IPS-NIHi7 (cell line): ENCODE measurements at regions not wholly inside any gene's neighbourhood (a gene's known extent, or its start where the extent isn't known, plus 50 kb on each side); places are given as distances from the start of the nearest gene placed in this dataset.

Experiments used
- DNase-seq: peaks from one replicate; pipeline ENCODE4 v3.0.0; 2012; ENCODE audit warnings: mixed read lengths; ENCODE audit errors: extremely low spot score

- no peak for DNase-seq
Observed at GRCh38 chr1:105795741-105796140, 1260.7 kb upstream of the PRMT6 start.

DNA sequence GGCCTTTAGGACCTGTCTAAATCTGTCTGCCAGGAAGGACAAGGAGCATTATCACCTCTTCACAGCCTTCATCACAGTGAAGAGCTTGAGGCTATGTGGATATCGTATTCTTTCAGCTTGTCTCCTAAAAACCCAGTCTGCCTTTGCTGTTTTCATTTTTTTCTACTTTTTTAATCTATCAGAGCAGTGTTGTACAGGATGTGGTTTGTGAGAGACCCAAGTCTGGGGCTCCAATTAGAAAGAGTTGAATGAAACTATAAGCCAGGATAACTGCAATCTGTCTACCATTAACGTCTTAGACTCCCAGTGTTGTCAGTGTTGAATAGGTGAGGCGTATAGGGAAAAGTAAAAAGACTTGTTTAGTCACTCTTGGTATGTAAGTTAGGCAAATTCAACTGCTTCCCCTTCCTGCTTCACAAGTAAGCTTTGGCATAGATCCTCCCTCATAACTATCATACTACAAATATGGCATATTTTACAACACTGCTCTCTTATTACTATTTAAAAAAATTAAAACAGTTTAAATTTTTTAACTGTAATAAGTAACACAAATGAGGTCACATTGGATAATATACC, 1225.8 kb upstream of the PRMT6 start:
- no peak for DNase-seq

- no peak for DNase-seq
Observed at GRCh38 chr1:105838071-105838470, 1218.4 kb upstream of the PRMT6 start.

- DNase-seq: no peak
Observed at GRCh38 chr1:105865546-105865945, 1190.9 kb upstream of the PRMT6 start.

GRCh38 chr1:105872817-105873216, 1183.7 kb upstream of the PRMT6 start:
- no peak for DNase-seq

GRCh38 chr1:105874621-105875020, 1181.9 kb upstream of the PRMT6 start:
- DNase-seq: no peak

DNA sequence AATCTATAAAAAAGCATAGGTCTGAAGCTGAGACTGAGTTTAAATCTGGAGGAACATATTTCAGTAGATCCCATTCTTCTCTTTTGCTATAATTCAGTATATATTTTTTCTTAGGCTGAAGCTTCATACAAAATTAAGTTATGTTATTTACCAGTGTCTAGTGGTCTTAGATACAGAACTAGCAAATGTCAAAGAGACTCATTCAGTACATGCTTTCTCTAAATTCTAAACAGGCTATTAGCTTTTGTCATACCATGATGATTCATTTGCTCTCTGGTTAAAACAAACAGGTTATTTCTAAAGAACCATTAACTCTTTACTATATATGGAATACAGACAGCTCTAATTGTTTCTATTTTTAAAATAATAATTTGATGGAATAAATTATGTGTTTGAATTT, 1170.2 kb upstream of the PRMT6 start:
- no peak for DNase-seq

DNA sequence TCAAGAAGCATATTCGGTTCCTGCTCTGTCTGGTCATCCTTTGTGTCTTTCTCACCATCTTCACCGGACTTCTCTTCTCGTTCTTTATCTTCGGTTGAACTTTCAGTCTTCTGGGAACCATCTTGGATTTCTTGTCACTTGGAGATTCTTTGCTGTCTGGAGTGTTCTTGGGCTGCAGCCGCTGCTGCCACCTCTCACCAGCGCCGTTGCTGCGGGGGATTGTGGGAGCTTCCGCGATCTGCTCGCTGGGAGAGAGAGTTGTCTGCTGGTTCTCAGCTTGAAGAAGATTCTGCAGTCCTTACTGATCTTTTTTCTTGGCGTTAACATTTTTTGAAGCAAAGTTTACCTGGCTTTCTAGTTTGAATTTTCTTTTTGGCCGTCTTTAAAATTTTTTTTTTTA, 1165.2 kb upstream of the PRMT6 start:
- DNase-seq: no peak

DNA sequence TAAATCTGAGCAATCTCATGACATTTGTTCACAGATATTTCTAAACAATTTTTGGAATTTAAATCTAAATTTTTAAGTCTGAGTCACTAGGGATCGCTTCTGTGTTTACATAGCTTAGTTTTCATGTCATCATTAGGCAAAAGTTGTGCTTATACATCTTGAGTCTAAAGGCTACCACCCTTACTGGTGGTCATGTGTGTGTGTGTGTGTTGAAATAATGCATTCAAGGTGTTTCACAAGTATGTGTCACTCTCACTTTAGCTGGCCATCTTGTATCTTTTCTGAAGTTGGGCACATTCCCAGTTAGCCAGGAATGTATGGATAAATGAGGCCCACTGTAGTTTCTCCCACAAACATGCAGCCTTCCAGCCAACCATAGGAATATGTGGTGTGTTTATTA, 1162.5 kb upstream of the PRMT6 start:
- DNase-seq: no peak

DNA sequence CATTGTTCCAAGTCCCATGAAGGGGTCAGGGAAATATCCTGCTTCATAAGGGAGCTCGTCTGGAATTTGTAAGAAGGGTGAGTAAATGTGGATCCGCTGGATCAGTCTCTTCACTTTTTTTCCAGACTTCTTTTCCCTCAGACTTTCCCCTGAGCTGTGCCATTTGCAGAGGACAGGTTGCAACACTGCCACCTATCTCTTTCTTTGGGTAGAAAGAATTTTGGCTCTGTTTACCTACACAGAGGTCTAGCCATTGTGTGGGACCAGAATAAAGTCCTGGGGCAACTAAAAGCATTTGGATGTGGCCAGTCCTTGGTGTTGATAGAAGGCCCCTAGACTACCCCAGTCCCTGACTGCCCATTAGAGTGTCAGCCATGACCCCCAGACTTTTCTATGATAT, 1146.7 kb upstream of the PRMT6 start:
- DNase-seq: peak; percentile 8

DNA sequence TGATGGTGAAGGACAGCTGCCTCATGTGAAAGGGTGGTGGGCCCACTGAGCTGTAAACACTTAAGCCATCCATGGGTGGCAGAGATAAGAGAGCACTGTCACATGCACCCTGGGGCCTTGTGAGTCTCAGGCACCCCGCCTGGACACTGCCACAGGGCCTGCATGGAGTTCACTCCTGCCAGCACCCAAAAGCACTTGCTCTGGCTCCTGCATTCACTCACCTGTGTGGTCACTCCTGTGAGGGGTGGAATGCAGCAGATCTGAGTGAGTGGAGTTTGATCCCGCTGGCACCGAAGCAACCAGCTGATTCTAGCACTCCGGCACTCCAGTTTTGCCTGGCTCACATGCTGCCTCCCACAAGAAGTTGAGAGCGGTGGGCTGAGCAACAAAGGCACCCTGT, 1142.1 kb upstream of the PRMT6 start:
- DNase-seq: no peak

DNA sequence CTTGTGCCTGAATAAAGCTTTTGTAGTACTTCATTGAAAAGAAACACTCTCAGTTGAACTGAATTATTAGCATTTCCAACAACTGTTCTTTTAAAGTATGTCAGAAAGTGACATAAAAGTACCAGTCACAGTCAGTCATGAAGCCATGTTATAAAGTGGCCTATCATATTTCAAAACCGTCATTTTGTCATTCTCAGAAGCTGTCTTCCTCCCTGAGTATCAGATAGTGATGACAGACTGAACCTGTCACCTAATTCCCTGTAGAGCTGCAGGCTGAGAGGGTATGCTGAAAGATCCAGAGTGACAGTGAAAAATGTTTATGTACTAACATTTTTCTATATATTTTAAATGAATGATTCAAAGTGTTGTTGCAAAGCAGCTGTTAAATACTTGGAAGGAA, 1121.7 kb upstream of the PRMT6 start:
- no peak for DNase-seq

- DNase-seq: no peak
Observed at GRCh38 chr1:105964879-105965278, 1091.6 kb upstream of the PRMT6 start.

DNA sequence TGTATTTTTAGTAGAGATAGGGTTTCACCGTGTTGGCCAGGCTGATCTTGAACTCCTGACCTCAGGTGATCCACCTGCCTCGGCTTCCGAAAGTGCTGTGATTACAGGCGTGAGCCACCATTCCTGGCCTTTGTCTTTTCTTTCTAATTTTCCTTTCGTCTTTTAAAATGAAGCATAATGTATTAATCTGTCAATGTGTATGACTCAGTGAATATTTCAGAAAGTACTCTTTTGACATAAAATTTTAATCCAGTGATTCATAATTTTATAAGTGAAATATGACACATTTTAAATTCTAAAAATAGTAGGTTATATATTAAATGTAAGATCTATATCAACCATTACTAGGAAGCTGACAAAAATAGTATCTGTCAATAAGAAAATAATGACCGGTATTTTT, 1059.0 kb upstream of the PRMT6 start:
- no peak for DNase-seq

DNA sequence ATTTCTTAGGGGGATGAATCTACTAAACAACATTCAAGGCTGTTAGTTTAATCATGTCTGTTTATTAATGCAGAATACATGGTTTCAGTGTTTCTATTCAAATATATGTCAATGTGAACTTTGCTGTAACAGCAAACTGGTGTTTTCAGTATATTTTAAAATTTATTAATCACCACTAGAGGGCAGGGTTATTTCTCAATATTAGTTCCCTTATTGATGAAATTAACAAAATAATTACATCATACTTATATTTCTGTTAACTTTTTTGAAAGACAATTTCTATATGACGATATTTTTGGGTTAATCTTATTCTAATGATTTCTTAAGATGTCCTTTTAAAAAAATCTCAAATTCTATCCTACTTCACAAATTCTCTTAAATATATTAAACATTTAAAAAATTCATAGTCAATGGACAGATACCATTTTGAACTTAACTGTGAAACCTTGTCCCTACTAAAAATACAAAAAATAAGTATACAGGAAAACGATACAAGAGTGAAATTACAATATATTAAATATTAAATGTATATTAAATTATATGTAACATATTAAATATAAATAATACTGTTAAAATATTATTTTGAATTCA, 1034.1 kb upstream of the PRMT6 start:
- no peak for DNase-seq

GRCh38 chr1:106027871-106028270, 1028.6 kb upstream of the PRMT6 start:
- no peak for DNase-seq

DNA sequence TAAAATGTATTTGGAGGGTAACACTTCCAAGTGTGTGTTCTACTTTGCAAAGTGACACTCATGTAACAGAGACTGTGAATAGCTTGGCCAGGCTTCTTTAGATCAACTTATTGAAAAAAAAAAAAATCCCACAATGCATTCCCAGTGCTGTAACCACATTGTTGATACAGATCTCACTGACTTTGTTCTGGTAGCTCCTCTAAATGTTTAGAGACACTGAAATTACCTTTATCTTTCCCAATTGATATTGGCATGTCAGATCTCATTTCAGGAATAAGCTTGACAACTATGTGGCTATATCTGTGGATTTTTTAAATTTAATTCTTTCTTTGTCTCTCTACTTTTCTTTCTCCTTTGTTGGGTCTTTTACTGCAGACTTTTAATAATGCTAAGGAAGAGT, 1018.9 kb upstream of the PRMT6 start:
- no peak for DNase-seq

DNA sequence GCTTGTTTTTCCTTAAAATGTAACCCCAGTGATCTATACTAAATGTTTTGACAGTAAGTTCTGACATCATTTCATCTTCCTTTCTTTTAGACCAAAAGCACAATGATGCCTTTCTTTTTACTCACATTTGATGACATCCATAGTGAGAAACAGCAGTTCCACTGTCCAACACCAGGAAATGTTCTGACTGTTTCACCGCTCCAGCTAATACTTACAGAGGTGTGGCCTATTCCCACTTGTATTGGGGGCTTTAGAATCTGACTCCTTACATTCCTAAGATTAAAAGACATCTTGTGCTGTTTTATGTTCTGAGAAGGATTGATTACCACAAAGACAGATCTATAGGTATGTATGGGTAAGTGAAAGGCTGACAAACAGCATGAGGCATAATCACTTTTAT, 1018.2 kb upstream of the PRMT6 start:
- DNase-seq: no peak

DNA sequence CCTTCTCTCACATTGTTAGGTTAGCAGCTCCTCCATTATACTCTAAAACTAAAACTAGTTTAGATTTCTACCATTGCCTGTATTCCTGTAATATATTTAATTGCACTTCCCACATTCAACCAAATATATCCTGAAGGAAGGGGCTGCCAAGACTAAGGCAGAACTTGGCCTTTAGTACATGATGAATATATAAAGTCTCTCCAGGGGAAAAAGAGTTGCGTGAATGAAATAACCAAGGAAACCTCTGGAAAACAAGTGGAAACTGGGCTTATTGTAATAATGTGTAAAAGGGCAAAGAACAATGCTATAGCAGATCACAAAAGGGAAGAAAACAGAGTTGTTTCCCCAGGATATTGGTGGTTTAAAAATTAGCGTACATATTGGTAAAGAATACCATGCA, 1012.5 kb upstream of the PRMT6 start:
- DNase-seq: no peak

- DNase-seq: no peak
Observed at GRCh38 chr1:106047210-106047609, 1009.3 kb upstream of the PRMT6 start.

- no peak for DNase-seq
Observed at GRCh38 chr1:106049595-106049994, 1006.9 kb upstream of the PRMT6 start.

DNA sequence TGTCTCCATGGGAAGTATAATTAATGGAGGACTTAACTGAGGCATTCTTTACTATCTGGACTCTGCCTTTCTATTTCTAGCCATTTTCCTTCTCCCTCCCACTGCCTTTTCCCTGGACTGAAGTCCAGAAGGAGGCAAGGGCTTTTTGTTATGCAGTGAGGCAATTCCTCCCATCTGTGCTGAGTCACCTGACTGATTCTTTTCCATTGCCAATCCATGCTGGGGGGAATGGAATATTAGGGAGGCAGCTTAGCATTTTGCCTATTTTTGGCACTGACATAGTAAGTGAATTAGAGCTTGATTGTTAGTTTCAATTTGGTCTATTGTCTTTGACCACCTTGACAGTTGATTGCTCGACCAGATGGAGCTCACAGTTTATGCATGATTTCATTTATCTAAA, 1000.6 kb upstream of the PRMT6 start:
- no peak for DNase-seq

DNA sequence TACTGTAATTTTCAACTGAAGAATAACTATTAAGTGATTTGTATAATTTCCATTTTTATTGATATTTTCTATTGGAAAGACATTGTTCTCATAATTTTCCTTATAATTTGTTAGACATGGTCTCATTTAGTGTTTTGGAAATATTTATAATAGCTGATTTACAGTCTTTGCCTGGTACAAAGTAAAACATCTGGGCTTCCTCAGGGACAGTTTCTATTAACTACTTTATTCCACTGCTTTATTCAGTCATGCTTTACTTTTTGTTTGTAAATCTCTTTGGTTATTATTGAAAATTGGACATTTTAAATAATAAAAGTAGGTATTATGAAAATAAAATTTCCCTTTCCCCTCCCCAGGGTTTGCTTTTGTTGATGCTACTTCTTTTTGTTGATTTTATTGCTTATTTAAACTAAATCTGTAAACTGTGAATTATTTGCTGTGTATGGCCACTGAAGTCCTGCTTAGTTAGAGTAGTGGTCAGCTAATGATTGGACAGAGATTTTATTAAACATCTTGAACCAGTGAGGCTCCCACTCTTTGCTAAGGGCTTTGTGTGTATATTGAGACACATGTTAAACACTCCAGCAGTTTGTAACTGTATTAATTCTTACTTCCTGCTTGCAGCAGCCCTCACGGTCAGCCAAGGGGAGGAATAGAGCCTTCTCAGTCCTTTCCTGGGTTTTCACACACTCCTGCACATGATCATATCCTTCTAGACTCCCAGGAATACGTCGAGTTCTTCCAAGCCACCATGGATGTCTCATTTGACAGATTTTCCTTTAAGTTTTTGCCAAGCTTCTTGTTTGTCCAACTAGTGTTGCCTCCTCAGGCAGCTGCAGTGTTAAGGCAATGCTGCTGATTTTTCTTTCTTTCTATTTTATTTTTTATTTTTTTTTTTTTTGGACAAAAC, 994.6 kb upstream of the PRMT6 start:
- DNase-seq: no peak
